HEK293 (cell line): ENCODE measurements at regions not wholly inside any gene's neighbourhood (a gene's known extent, or its start where the extent isn't known, plus 50 kb on each side); places are given as distances from the start of the nearest gene placed in this dataset.

Experiments used
- CTCF ChIA-PET: fragments of 350-600 bp; formaldehyde crosslinking; extraction: SDS; loops from one replicate; lab custom pipeline; 2021; ENCODE audit warnings: antibody characterized with exemption; lab: Yijun Ruan, JAX
- POLR2A ChIA-PET: fragments of 300-600 bp; formaldehyde crosslinking; extraction: SDS; loops from one replicate; lab custom pipeline; 2020; ENCODE audit warnings: antibody characterized with exemption, inconsistent platforms; lab: Yijun Ruan, JAX
- H3K27ac ChIP-seq: fragments of 200-500 bp; sonication (Bioruptor generic); 2 replicates; pipeline ENCODE4 v1.5.1; 2014; ENCODE audit warnings: low read depth, low read length, control low read depth, inconsistent platforms; ENCODE audit errors: extremely low read depth
- H3K36me3 ChIP-seq, 2 experiments: fragments of 200-500 bp in 1 of 2; sonication (Bioruptor generic) in 1 of 2; 1 replicate in 1 of 2; 2 replicates in 1 of 2; pipeline ENCODE4 v1.5.1; 2014 to 2017; ENCODE audit warnings: inconsistent platforms in 2 of 2, low read length in 2 of 2; ENCODE audit not compliant: control insufficient read depth in 2 of 2, insufficient read depth in 1 of 2
- H3K4me1 ChIP-seq: fragments of 200-500 bp; sonication (Bioruptor generic); 2 replicates; pipeline ENCODE4 v1.5.1; 2014; ENCODE audit warnings: mild to moderate bottlenecking, low read length, inconsistent platforms; ENCODE audit not compliant: control insufficient read depth, insufficient read depth
- H3K4me3 ChIP-seq: 2 replicates; pipeline ENCODE4 v1.5.1; 2011; ENCODE audit warnings: low read depth, mild to moderate bottlenecking, control low read depth, low read length, moderate library complexity
- H3K9me3 ChIP-seq: fragments of 200-500 bp; sonication (Bioruptor generic); 2 replicates; pipeline ENCODE4 v1.5.1; 2014; ENCODE audit warnings: low read depth, low read length, inconsistent platforms; ENCODE audit not compliant: control insufficient read depth, insufficient read depth
- BCL11B ChIP-seq: fragments of 450-650 bp; formaldehyde crosslinking; IDR thresholded peaks from 2 replicates; pipeline ENCODE4 v1.5.1; 2016; ENCODE audit warnings: low read depth, missing biosample characterization, missing genetic modification characterization
- MEIS1 ChIP-seq: sonication (generic); formaldehyde crosslinking; IDR thresholded peaks from 2 replicates; pipeline ENCODE4 v1.8.1; 2022; ENCODE audit warnings: missing genetic modification reagents, mild to moderate bottlenecking, borderline replicate concordance
- SETDB1 ChIP-seq: IDR thresholded peaks from one replicate; pipeline ENCODE4 v1.6.1; 2017; ENCODE audit warnings: mild to moderate bottlenecking, low read length, moderate library complexity, mixed read lengths; ENCODE audit not compliant: insufficient read length
- ZNF174 ChIP-seq: fragments of 450-650 bp; formaldehyde crosslinking; IDR thresholded peaks from 2 replicates; pipeline ENCODE4 v1.5.0; 2017; ENCODE audit warnings: missing biosample characterization, mild to moderate bottlenecking, missing genetic modification characterization
- ZNF202 ChIP-seq: fragments of 450-650 bp; formaldehyde crosslinking; IDR thresholded peaks from 2 replicates; pipeline ENCODE4 v1.5.1; 2016; ENCODE audit warnings: missing biosample characterization, missing genetic modification characterization, borderline replicate concordance
- ZNF24 ChIP-seq: fragments of 450-650 bp; formaldehyde crosslinking; IDR thresholded peaks from 2 replicates; pipeline ENCODE4 v1.5.1; 2016; ENCODE audit warnings: missing biosample characterization, missing genetic modification characterization
- ZNF37A ChIP-seq: fragments of 450-650 bp; IDR thresholded peaks from 2 replicates; pipeline ENCODE4 v1.5.1; 2018; ENCODE audit warnings: missing biosample characterization, missing genetic modification characterization
- ZNF48 ChIP-seq: fragments of 450-650 bp; formaldehyde crosslinking; IDR thresholded peaks from 2 replicates; pipeline ENCODE4 v1.5.1; 2016; ENCODE audit warnings: missing biosample characterization, missing genetic modification characterization
- ZNF518A ChIP-seq: fragments of 450-650 bp; formaldehyde crosslinking; conservative IDR thresholded peaks from 2 replicates; pipeline ENCODE4 v1.5.1; 2016; ENCODE audit warnings: low read depth, missing biosample characterization, missing genetic modification characterization
- ZNF624 ChIP-seq: fragments of 450-650 bp; formaldehyde crosslinking; IDR thresholded peaks from 2 replicates; pipeline ENCODE4 v1.5.1; 2017; ENCODE audit warnings: missing biosample characterization, missing genetic modification characterization
- ZSCAN30 ChIP-seq: fragments of 450-650 bp; IDR thresholded peaks from 2 replicates; pipeline ENCODE4 v1.5.1; 2018; ENCODE audit warnings: missing biosample characterization, mild to moderate bottlenecking, missing genetic modification characterization, moderate library complexity
- ZSCAN5A ChIP-seq: fragments of 450-650 bp; formaldehyde crosslinking; IDR thresholded peaks from 2 replicates; pipeline ENCODE4 v1.5.1; 2016; ENCODE audit warnings: missing biosample characterization, missing genetic modification characterization
- TF ChIP-seq, protein P1 (sequence below): fragments of 450-650 bp; formaldehyde crosslinking; IDR thresholded peaks from 2 replicates; pipeline ENCODE4 v1.5.1; 2016; ENCODE audit warnings: missing biosample characterization, missing genetic modification characterization
- TF ChIP-seq, protein P2 (sequence below): fragments of 450-650 bp; formaldehyde crosslinking; IDR thresholded peaks from 2 replicates; pipeline ENCODE4 v1.5.1; 2016; ENCODE audit warnings: missing biosample characterization, missing genetic modification characterization
- TF ChIP-seq, protein P3 (sequence below): fragments of 450-650 bp; formaldehyde crosslinking; IDR thresholded peaks from 2 replicates; pipeline ENCODE4 v1.5.1; 2016; ENCODE audit warnings: missing biosample characterization, missing genetic modification characterization
- TF ChIP-seq, protein P4 (sequence below): fragments of 450-650 bp; formaldehyde crosslinking; IDR thresholded peaks from 2 replicates; pipeline ENCODE4 v1.5.1; 2017; ENCODE audit warnings: missing biosample characterization, missing genetic modification characterization
- TF ChIP-seq, protein P5 (sequence below): fragments of 450-650 bp; formaldehyde crosslinking; IDR thresholded peaks from 2 replicates; pipeline ENCODE4 v1.5.1; 2016; ENCODE audit warnings: missing biosample characterization, missing genetic modification characterization, low read depth

GRCh38 chr12:114926341-114926740, 242.4 kb upstream of the TBX3 start:
- no peaks in the 10 kb centered on the region for H3K36me3 ChIP-seq
- no peak overlapping the region for H3K4me3 ChIP-seq
- no peak overlapping the region for H3K27ac ChIP-seq
- POLR2A ChIA-PET: no interaction called here
- no peaks in the 10 kb centered on the region for H3K4me1 ChIP-seq
- TF ChIP-seq MEIS1 (no peak), ZNF24 (no peak), ZNF174 (tag by site-specific recombination) (no peak), ZNF202 (tag by site-specific recombination) (no peak), ZSCAN30 (tag by site-specific recombination) (no peak), ZNF48 (tag by site-specific recombination) (no peak), ZNF624 (no peak), ZSCAN5A (tag by site-specific recombination) (no peak), ZNF518A (tag by site-specific recombination) (no peak), SETDB1 (no peak), BCL11B (tag by site-specific recombination) (no peak), ZNF37A (tag by site-specific recombination) (no peak)
- TF ChIP-seq, protein P1, sequence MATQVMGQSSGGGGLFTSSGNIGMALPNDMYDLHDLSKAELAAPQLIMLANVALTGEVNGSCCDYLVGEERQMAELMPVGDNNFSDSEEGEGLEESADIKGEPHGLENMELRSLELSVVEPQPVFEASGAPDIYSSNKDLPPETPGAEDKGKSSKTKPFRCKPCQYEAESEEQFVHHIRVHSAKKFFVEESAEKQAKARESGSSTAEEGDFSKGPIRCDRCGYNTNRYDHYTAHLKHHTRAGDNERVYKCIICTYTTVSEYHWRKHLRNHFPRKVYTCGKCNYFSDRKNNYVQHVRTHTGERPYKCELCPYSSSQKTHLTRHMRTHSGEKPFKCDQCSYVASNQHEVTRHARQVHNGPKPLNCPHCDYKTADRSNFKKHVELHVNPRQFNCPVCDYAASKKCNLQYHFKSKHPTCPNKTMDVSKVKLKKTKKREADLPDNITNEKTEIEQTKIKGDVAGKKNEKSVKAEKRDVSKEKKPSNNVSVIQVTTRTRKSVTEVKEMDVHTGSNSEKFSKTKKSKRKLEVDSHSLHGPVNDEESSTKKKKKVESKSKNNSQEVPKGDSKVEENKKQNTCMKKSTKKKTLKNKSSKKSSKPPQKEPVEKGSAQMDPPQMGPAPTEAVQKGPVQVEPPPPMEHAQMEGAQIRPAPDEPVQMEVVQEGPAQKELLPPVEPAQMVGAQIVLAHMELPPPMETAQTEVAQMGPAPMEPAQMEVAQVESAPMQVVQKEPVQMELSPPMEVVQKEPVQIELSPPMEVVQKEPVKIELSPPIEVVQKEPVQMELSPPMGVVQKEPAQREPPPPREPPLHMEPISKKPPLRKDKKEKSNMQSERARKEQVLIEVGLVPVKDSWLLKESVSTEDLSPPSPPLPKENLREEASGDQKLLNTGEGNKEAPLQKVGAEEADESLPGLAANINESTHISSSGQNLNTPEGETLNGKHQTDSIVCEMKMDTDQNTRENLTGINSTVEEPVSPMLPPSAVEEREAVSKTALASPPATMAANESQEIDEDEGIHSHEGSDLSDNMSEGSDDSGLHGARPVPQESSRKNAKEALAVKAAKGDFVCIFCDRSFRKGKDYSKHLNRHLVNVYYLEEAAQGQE (tag by site-specific recombination): no peak
- TF ChIP-seq, protein P2, sequence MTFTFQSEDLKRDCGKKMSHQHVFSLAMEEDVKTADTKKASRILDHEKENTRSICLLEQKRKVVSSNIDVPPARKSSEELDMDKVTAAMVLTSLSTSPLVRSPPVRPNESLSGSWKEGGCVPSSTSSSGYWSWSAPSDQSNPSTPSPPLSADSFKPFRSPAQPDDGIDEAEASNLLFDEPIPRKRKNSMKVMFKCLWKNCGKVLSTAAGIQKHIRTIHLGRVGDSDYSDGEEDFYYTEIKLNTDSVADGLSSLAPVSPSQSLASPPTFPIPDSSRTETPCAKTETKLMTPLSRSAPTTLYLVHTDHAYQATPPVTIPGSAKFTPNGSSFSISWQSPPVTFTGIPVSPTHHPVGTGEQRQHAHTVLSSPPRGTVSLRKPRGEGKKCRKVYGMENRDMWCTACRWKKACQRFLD (tag by site-specific recombination): no peak
- TF ChIP-seq, protein P3, sequence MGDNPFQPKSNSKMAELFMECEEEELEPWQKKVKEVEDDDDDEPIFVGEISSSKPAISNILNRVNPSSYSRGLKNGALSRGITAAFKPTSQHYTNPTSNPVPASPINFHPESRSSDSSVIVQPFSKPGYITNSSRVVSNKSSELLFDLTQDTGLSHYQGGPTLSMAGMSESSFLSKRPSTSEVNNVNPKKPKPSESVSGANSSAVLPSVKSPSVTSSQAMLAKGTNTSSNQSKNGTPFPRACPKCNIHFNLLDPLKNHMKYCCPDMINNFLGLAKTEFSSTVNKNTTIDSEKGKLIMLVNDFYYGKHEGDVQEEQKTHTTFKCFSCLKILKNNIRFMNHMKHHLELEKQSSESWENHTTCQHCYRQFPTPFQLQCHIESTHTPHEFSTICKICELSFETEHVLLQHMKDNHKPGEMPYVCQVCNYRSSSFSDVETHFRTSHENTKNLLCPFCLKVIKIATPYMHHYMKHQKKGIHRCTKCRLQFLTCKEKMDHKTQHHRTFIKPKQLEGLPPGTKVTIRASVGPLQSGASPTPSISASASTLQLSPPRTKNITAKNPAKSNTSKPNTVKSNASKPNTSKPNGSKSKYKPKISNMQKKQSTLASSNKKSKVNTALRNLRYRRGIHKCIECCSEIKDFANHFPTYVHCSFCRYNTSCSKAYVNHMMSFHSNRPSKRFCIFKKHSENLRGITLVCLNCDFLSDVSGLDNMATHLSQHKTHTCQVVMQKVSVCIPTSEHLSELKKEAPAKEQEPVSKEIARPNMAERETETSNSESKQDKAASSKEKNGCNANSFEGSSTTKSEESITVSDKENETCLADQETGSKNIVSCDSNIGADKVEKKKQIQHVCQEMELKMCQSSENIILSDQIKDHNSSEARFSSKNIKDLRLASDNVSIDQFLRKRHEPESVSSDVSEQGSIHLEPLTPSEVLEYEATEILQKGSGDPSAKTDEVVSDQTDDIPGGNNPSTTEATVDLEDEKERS: no peak
- TF ChIP-seq, protein P4, sequence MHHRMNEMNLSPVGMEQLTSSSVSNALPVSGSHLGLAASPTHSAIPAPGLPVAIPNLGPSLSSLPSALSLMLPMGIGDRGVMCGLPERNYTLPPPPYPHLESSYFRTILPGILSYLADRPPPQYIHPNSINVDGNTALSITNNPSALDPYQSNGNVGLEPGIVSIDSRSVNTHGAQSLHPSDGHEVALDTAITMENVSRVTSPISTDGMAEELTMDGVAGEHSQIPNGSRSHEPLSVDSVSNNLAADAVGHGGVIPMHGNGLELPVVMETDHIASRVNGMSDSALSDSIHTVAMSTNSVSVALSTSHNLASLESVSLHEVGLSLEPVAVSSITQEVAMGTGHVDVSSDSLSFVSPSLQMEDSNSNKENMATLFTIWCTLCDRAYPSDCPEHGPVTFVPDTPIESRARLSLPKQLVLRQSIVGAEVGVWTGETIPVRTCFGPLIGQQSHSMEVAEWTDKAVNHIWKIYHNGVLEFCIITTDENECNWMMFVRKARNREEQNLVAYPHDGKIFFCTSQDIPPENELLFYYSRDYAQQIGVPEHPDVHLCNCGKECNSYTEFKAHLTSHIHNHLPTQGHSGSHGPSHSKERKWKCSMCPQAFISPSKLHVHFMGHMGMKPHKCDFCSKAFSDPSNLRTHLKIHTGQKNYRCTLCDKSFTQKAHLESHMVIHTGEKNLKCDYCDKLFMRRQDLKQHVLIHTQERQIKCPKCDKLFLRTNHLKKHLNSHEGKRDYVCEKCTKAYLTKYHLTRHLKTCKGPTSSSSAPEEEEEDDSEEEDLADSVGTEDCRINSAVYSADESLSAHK (tag by site-specific recombination): no peak
- TF ChIP-seq, protein P5, sequence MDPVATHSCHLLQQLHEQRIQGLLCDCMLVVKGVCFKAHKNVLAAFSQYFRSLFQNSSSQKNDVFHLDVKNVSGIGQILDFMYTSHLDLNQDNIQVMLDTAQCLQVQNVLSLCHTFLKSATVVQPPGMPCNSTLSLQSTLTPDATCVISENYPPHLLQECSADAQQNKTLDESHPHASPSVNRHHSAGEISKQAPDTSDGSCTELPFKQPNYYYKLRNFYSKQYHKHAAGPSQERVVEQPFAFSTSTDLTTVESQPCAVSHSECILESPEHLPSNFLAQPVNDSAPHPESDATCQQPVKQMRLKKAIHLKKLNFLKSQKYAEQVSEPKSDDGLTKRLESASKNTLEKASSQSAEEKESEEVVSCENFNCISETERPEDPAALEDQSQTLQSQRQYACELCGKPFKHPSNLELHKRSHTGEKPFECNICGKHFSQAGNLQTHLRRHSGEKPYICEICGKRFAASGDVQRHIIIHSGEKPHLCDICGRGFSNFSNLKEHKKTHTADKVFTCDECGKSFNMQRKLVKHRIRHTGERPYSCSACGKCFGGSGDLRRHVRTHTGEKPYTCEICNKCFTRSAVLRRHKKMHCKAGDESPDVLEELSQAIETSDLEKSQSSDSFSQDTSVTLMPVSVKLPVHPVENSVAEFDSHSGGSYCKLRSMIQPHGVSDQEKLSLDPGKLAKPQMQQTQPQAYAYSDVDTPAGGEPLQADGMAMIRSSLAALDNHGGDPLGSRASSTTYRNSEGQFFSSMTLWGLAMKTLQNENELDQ (tag by site-specific recombination): no peak
- no peaks in the 10 kb centered on the region for H3K9me3 ChIP-seq
- CTCF ChIA-PET: no interaction called here
